Left lung (tissue), 4 donors: ENCODE measurements at regions not wholly inside any gene's neighbourhood (a gene's known extent, or its start where the extent isn't known, plus 50 kb on each side); places are given as distances from the start of the nearest gene placed in this dataset.
A peak's percentile ranks its signal among the peaks of the same experiment; 100 is the strongest.

Experiments
- ATAC-seq: fragments of 200-7000 bp; cut with Tn5 transposase; one replicate; pipeline ENCODE4 v1.9.1; 2020; ENCODE audit warnings: moderate library complexity
- DNase-seq, 4 donors: peaks; one replicate each; pipeline ENCODE4 v3.0.0-alpha.2; 2013 to 2020
- H3K27ac ChIP-seq, 2 donors: fragments of 200-600 bp; sonication (generic) in 1 of 2; one replicate each; pipeline versions ENCODE4 v1.5.0 to v1.8.0; 2020 to 2021
- H3K27me3 ChIP-seq, 2 donors: fragments of 200-600 bp; sonication (generic) in 1 of 2; one replicate each; pipeline versions ENCODE4 v1.5.0 to v1.8.0; 2020 to 2021
- H3K36me3 ChIP-seq, 2 donors: fragments of 200-600 bp; sonication (generic) in 1 of 2; one replicate each; pipeline versions ENCODE4 v1.5.0 to v1.8.0; 2020 to 2021
- H3K4me1 ChIP-seq, 2 donors: fragments of 200-600 bp; one replicate each; pipeline ENCODE4 v1.8.0; 2021
- H3K4me3 ChIP-seq, 2 donors: fragments of 200-600 bp; sonication (generic) in 1 of 2; one replicate each; pipeline versions ENCODE4 v1.5.0 to v1.8.0; 2020 to 2021; ENCODE audit warnings: mild to moderate bottlenecking in 1 of 2
- H3K9me3 ChIP-seq, 2 donors: fragments of 200-600 bp; sonication (generic) in 1 of 2; one replicate each; pipeline versions ENCODE4 v1.5.0 to v1.8.0; 2020 to 2021
- CTCF ChIP-seq, 2 donors: fragments of 200-600 bp; sonication (generic) in 1 of 2; IDR thresholded peaks; one replicate each; pipeline versions ENCODE4 v1.5.0 to v1.8.0; 2021; ENCODE audit warnings: antibody characterized with exemption in 2 of 2
- intact Hi-C, 2 donors: fragments of 100-400 bp; cut with DNase I; formaldehyde crosslinking; loops; one replicate each; pipeline versions ENCODE4 v1.11.2 to v1.14.2; 2022
- donor health status: DM: no; HTN: yes; CAD: no.
- donor health status: DM: no; HTN: no; CAD: no.

- DNase-seq: no peak
These were observed 414.5 kb upstream of the GYPC start for GRCh38 chr2:126241411-126241810.

DNA sequence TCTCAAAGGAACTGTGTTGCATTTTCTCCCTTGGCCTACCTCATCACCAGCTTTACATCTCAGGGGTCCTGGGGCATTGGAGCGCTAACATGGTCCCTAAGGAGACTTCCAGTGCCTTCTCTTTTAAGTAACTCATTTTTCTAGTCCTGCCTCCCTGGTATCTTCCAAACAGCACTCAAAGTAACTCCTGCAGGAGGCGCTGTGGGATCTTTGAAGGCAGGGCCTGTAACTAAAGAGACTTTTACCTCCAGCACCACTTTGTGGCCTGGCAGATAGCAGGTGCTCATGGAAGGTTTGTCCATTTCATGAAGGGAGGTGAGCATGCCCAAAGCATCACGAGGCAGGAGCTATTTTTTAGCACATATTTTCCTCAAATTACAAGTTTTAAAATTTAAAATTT, 411.0 kb upstream of the GYPC start:
- peak in 2 of 4 donors; percentile 36 to 44 for DNase-seq
- Histone ChIP-seq H3K4me3 (no peak overlapping the region), H3K9me3 (no peaks in the 10 kb centered on the region), H3K27ac (no peak overlapping the region), H3K4me1 (no peaks in the 10 kb centered on the region), H3K27me3 (no peaks in the 10 kb centered on the region), H3K36me3 (no peaks in the 10 kb centered on the region)
- TF ChIP-seq CTCF (IDR thresholded peaks at IDR 0.05): peak; percentile 17 to 29
- ATAC-seq: peak; percentile 62
- intact Hi-C loops: no loop called here

More at GRCh38 chr2:126241411-126241810, 414.5 kb upstream of the GYPC start:
- Histone ChIP-seq H3K4me1 (no peaks in the 10 kb centered on the region), H3K27ac (no peak overlapping the region), H3K4me3 (no peak overlapping the region), H3K36me3 (no peaks in the 10 kb centered on the region), H3K9me3 (no peaks in the 10 kb centered on the region), H3K27me3 (no peaks in the 10 kb centered on the region)
- ATAC-seq: no peak
- TF ChIP-seq CTCF (IDR thresholded peaks at IDR 0.05): no peak
- intact Hi-C loops: no loop called here

GRCh38 chr2:126253669-126254068, 402.3 kb upstream of the GYPC start:
- ATAC-seq: no peak
- H3K4me3 ChIP-seq: no peak overlapping the region
- H3K4me1 ChIP-seq: no peaks in the 10 kb centered on the region
- no peaks in the 10 kb centered on the region for H3K9me3 ChIP-seq
- DNase-seq: no peak
- no peaks in the 10 kb centered on the region for H3K27me3 ChIP-seq
- intact Hi-C loops: no loop called here
- H3K27ac ChIP-seq: no peak overlapping the region
- no peaks in the 10 kb centered on the region for H3K36me3 ChIP-seq
- TF ChIP-seq CTCF (IDR thresholded peaks at IDR 0.05): no peak

DNA sequence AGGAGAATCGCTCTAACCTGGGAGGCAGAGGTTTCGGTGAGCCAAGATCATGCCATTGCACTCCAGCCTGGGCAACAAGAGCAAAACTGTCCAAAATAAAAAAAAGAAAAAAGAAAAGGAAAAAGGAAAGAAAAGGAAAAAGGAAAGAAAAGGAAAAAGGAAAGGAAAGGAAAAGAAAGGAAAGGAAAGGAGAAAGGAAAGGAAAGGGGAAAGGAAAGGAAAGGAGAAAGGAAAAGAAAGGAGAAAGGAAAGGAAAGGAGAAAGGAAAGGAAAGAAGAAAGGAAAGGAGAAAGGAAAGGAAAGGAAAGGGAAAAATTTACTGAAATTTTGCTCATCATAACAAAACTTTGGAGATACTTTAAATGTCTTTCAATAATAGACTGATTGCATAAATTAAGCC, 391.3 kb upstream of the GYPC start:
- TF ChIP-seq CTCF (IDR thresholded peaks at IDR 0.05): no peak
- no peak for ATAC-seq
- intact Hi-C loops: no loop called here

DNA sequence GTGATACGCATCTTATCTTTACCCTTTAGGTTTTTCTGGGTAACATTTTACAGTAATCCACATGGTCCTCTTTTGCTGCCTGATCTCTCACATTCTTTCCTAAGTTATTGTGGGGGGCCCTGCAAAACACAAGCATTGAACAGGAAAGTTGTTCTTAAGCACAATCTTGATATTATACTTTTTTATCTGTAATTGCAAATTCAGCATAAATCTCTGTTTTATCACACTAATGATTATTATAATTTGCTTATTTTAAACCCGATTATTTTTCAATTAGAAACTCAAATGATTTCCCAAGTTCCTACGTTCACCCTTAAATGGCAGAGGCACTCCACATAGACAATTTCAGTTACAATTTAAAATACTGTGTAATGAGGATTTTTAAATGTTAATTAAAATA, 386.0 kb upstream of the GYPC start:
- no peaks in the 10 kb centered on the region for H3K36me3 ChIP-seq
- no peaks in the 10 kb centered on the region for H3K9me3 ChIP-seq
- H3K27me3 ChIP-seq: no peaks in the 10 kb centered on the region
- no peak for TF ChIP-seq CTCF (IDR thresholded peaks at IDR 0.05)
- H3K27ac ChIP-seq: no peak overlapping the region
- no peak overlapping the region for H3K4me3 ChIP-seq
- intact Hi-C loops: no loop called here
- DNase-seq (no peak), ATAC-seq (no peak)
- H3K4me1 ChIP-seq: no peaks in the 10 kb centered on the region

More for the DNA sequence above, 391.3 kb upstream of the GYPC start:
- DNase-seq: no peak
- H3K27ac ChIP-seq: no peak overlapping the region
- no peaks in the 10 kb centered on the region for H3K9me3 ChIP-seq
- H3K27me3 ChIP-seq: no peaks in the 10 kb centered on the region
- no peak overlapping the region for H3K4me3 ChIP-seq
- H3K4me1 ChIP-seq: no peaks in the 10 kb centered on the region
- H3K36me3 ChIP-seq: no peaks in the 10 kb centered on the region
